ENCODE measurements at regions not wholly inside any gene's neighbourhood (a gene's known extent, or its start where the extent isn't known, plus 50 kb on each side); places are given as distances from the start of the nearest gene placed in this dataset.

GRCh38 chr14:49228552-49228951 lies 357.6 kb downstream of the RPS29 start:
- no peak for DNase-seq (ENCODE audit: low spot score)

GRCh38 chr14:49221316-49221715 lies 364.9 kb downstream of the RPS29 start:
- no peak for DNase-seq (ENCODE audit: low spot score)

GRCh38 chr14:49220492-49220891 lies 365.7 kb downstream of the RPS29 start:
- DNase-seq (ENCODE audit: low spot score), result no peak

DNA sequence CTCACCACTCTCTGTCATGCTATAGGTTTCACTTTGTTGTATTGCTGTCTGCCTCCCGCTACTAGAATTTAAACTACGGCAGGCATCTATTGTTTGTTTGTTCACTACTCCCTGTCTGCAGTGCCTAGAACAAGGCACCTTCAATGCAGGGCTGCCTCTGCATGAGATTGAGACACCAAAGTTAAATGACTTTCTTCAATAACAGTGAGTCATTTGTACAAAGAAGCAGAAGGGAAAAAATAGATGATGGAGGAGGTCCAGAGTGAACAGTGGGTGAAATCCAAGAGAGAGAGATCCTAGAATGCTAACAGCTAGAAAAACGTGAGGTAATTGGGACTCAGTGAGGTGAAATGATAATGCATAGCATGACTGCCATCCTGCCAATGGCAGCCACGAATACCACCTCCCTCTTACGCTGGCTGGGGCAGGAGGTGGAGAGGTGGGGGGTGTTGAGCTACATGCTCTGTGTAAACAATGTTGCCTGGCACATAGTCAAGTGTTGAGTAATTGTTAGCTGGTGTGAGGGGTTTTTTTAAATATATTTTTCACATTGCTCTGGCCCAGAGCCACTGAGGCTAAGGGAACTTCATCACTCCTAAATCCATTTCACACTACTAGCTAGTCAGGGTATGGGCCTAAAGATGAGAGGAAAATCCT lies 367.6 kb downstream of the RPS29 start:
- DNase-seq (ENCODE audit: low spot score), result no peak

- no peak for DNase-seq (ENCODE audit: low spot score)
Measured at GRCh38 chr14:49212721-49213120, 373.5 kb downstream of the RPS29 start.

DNA sequence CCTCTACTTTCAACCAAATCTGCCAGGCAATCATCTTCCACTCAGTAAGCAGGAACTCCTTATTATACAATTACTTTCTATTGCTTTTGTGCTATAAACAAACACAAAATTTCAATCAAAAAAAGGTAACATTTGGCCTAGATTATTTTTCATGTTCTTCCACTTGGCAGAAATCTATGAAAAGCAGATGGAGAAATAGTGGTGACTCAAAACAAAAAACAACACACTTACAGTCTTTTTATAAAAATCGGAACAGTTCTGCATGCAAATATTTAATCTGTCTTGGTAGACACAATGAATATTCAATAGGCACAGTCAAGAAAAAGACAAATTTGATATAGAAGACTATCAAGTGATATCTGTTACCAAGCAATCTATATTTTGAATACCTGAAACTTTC lies 376.8 kb downstream of the RPS29 start:
- DNase-seq (ENCODE audit: low spot score), result no peak

- DNase-seq (ENCODE audit: low spot score), result no peak
Measured at GRCh38 chr14:49206828-49207227, 379.4 kb downstream of the RPS29 start.

DNA sequence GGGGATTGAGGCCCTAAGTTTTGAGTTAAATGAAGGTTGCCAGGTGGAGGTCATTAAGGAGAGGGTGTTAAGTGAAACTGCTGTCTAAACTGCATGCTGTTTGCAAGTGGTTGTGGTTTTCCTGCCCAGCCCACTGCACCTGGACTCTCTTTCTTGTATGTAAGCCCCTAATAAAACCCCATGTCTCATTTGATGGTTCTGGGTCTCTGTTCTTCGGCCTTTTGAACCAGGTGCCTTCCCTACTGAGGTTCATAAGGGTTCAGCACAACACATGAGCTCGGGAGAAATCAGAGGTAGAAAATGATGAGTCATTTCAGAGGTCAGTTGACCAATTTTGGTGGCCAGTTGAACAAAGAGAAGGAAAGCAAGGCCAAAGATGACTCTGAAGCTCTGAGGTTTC lies 382.5 kb downstream of the RPS29 start:
- DNase-seq (ENCODE audit: low spot score), result no peak

- no peak for DNase-seq (ENCODE audit: low spot score)
Measured at GRCh38 chr14:49199159-49199558, 387.0 kb downstream of the RPS29 start.

- DNase-seq (ENCODE audit: low spot score), result no peak
Measured at GRCh38 chr14:49196327-49196726, 389.9 kb downstream of the RPS29 start.

GRCh38 chr14:49194067-49194466 lies 392.1 kb downstream of the RPS29 start:
- DNase-seq (ENCODE audit: low spot score), result no peak

- no peak for DNase-seq (ENCODE audit: low spot score)
Measured at GRCh38 chr14:49193332-49194065, 392.7 kb downstream of the RPS29 start.

GRCh38 chr14:49191380-49191779 lies 394.8 kb downstream of the RPS29 start:
- DNase-seq (ENCODE audit: low spot score), result no peak

- DNase-seq (ENCODE audit: low spot score), result no peak
Measured at GRCh38 chr14:49189375-49189774, 396.8 kb downstream of the RPS29 start.

- DNase-seq (ENCODE audit: low spot score), result no peak
Measured at GRCh38 chr14:49187799-49188198, 398.4 kb downstream of the RPS29 start.

- peak; percentile 70 for DNase-seq (ENCODE audit: low spot score)
Measured at GRCh38 chr14:49173765-49174373, 412.3 kb downstream of the RPS29 start.

DNA sequence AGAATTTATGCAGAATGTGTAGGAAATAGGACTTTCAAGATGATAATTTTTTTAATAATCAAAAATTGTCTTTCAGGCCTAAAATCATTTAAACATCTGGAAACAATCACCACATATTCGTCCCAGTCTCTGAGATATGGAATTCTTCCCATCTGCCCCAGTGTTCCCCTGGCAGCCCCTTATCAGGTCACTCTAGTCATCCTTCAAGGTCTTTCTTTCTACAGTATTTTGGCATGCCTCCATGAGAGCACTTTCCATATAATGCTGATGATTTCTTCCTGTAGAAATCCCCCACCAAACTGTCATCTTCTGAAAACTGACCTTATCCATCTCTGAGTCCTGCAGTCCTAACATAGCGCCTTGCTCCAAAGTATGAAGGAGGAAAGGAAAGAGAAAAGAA lies 422.1 kb downstream of the RPS29 start:
- DNase-seq (ENCODE audit: low spot score), result no peak

DNA sequence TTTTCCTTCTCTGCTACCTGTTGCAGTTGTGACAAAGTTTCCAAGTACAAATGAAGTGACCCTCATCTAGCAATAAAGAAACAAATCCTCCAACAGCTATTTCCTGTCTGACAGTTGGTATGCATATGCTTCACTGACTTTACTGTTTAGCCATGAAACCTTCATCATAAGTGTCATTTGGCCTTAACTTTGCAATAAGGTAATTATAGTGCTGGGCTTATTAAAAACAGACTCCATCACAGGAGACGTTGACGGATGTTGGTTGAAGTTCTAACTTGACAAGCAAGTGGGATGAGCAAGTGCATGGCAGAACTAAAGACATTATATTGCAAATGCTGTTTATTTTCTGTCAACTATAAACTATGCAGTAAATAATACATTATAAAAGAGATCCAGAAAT lies 425.2 kb downstream of the RPS29 start:
- no peak for DNase-seq (ENCODE audit: low spot score)

GRCh38 chr14:49159081-49159480 lies 427.1 kb downstream of the RPS29 start:
- no peak for DNase-seq (ENCODE audit: low spot score)

DNA sequence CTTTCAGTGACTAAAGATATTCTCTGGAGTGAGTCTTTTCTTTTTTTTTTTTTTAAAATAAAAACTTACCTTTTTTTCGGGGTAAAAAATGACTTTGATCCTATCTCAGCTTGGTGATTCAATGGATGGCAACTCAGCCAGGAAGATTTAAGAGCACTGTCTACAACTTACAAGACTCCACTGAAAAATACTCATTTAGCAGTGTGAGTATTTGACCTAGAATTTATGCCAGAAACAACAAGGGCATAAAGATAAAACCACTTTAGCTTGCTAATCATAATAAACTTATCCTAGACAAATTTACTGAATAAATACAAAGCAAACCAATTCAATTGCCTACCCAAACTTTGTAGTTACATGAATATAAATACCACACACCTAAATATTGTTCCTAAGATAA lies 446.6 kb downstream of the RPS29 start:
- no peak for DNase-seq (ENCODE audit: low spot score)

GRCh38 chr14:49134940-49135339 lies 451.2 kb downstream of the RPS29 start:
- no peak for DNase-seq (ENCODE audit: low spot score)

GRCh38 chr14:49121246-49121645 lies 464.9 kb downstream of the RPS29 start:
- no peak for DNase-seq (ENCODE audit: low spot score)

DNA sequence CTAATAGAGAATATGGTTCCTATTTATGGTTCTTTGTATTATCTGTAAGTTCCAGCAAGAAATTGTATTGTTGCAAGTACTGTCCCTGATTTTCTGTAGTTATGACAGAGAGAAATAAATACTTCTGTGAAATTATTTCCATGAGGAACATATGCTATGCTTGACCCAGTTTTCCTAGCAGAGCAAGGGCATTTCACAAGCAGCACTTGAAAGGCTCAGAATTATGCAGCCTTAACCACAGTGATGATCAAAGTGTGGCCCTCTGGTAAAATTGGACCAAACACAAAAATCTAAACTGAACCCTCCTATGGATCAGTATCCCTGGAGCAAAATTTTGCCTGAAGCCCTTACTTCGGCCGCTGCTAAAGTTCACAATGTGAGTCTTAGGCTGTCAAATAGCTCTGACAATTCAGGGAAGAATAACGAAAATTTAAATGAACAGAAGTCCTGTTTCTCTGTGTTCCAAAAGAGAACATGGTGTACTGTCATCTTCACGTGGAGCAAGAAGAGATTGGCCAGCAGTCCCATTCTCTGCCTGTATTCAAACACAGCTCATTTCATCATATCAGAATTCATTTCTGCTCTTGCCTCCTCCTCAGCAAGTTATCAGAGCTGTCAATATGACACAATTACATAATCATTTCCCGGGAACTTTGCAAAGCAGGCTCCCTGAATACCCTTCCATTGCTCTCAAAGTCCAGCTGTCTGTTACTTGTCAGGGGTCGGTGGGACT lies 471.9 kb downstream of the RPS29 start:
- DNase-seq (ENCODE audit: low spot score), result no peak
